MM.1S (cell line): ENCODE measurements at regions not wholly inside any gene's neighbourhood (a gene's known extent, or its start where the extent isn't known, plus 50 kb on each side); places are given as distances from the start of the nearest gene placed in this dataset.
A peak's percentile ranks its signal among the peaks of the same experiment; 100 is the strongest.

Experiments
- DNase-seq: peaks from one replicate; pipeline ENCODE4 v3.0.0-alpha.2; 2015
- H2AFZ ChIP-seq: fragments of 300-600 bp; sonication (generic); 2 replicates; pipeline ENCODE4 v1.6.0; 2016; ENCODE audit warnings: antibody characterized with exemption, low read length
- H3F3A ChIP-seq: fragments of 300-600 bp; sonication (generic); 2 replicates; pipeline ENCODE4 v1.6.1; 2016; ENCODE audit warnings: mild to moderate bottlenecking, antibody characterized with exemption, low read length, moderate library complexity, mixed read lengths; ENCODE audit not compliant: insufficient read depth
- H3K27ac ChIP-seq: fragments of 300-600 bp; sonication (generic); 2 replicates; pipeline ENCODE4 v1.5.1; 2016; ENCODE audit warnings: mild to moderate bottlenecking, low read length
- H3K27me3 ChIP-seq: fragments of 300-600 bp; sonication (generic); replicated peaks from 2 replicates; pipeline ENCODE4 v1.6.0; 2016; ENCODE audit warnings: low read length; ENCODE audit not compliant: insufficient read depth
- H3K36me3 ChIP-seq: fragments of 300-600 bp; sonication (generic); replicated peaks from 2 replicates; pipeline ENCODE4 v1.6.1; 2016; ENCODE audit warnings: mild to moderate bottlenecking, low read length, mixed read lengths; ENCODE audit not compliant: insufficient read depth
- H3K4me1 ChIP-seq: fragments of 300-600 bp; sonication (generic); 2 replicates; pipeline ENCODE4 v1.6.1; 2016; ENCODE audit warnings: low read length, mixed read lengths
- H3K4me2 ChIP-seq: fragments of 300-600 bp; sonication (generic); 2 replicates; pipeline ENCODE4 v1.6.0; 2016; ENCODE audit warnings: low read depth, low read length
- H3K4me3 ChIP-seq: fragments of 300-600 bp; sonication (generic); 2 replicates; pipeline ENCODE4 v1.5.1; 2016; ENCODE audit warnings: low read length, mixed read lengths
- H3K79me2 ChIP-seq: fragments of 300-600 bp; sonication (generic); 2 replicates; pipeline ENCODE4 v1.6.1; 2016; ENCODE audit warnings: mixed run types, low read length, mixed read lengths
- H3K9ac ChIP-seq: fragments of 300-600 bp; sonication (generic); 2 replicates; pipeline ENCODE4 v1.6.1; 2016; ENCODE audit warnings: low read length, mixed read lengths
- H3K9me2 ChIP-seq: fragments of 300-600 bp; sonication (generic); replicated peaks from 2 replicates; pipeline ENCODE4 v1.6.1; 2016; ENCODE audit warnings: mild to moderate bottlenecking, low read length, mixed read lengths; ENCODE audit not compliant: insufficient read depth
- H3K9me3 ChIP-seq: fragments of 300-600 bp; sonication (generic); replicated peaks from 2 replicates; pipeline ENCODE4 v1.6.1; 2016; ENCODE audit warnings: mild to moderate bottlenecking, low read length, mixed read lengths; ENCODE audit not compliant: insufficient read depth
- H4K20me1 ChIP-seq: fragments of 300-600 bp; sonication (generic); 2 replicates; pipeline ENCODE4 v1.6.1; 2016; ENCODE audit warnings: mild to moderate bottlenecking, low read length, moderate library complexity, mixed read lengths; ENCODE audit not compliant: insufficient read depth
- EZH2 ChIP-seq: fragments of 300-600 bp; sonication (generic); optimal IDR thresholded peaks from 2 replicates; pipeline ENCODE3; 2017; ENCODE audit warnings: low read depth, mild to moderate bottlenecking, antibody characterized with exemption, low read length, mixed read lengths
- EZH2phosphoT487 ChIP-seq: fragments of 300-600 bp; sonication (generic); IDR thresholded peaks from 2 replicates; pipeline ENCODE4 v1.6.1; 2018; ENCODE audit warnings: antibody characterized with exemption, low read length
- TF ChIP-seq, protein P1 (sequence below): fragments of 300-600 bp; sonication (generic); IDR thresholded peaks from 2 replicates; pipeline ENCODE4 v1.5.1; 2016; ENCODE audit warnings: antibody characterized with exemption, low read length, mixed read lengths

GRCh38 chr9:124135813-124136365 lies 121.9 kb upstream of the NEK6 start:
- Histone ChIP-seq H3K9me3 (no peaks in the 10 kb centered on the region), H3K4me3 (no peak overlapping the region), H3K9ac (no peak overlapping the region), H3K4me1 (peaks cover 23% of the 10 kb centered on the region), H4K20me1 (no peaks in the 10 kb centered on the region), H3K4me2 (no peak overlapping the region), H3K79me2 (no peaks in the 10 kb centered on the region), H3K36me3 (no peaks in the 10 kb centered on the region), H3K27ac (no peak overlapping the region), H3K9me2 (no peaks in the 10 kb centered on the region), H3F3A (peaks cover 7% of the 10 kb centered on the region), H2AFZ (no peak overlapping the region), H3K27me3 (no peaks in the 10 kb centered on the region)
- no peak for DNase-seq
- TF ChIP-seq EZH2 = no peak
- no peak for TF ChIP-seq EZH2phosphoT487
- TF ChIP-seq, protein P1, sequence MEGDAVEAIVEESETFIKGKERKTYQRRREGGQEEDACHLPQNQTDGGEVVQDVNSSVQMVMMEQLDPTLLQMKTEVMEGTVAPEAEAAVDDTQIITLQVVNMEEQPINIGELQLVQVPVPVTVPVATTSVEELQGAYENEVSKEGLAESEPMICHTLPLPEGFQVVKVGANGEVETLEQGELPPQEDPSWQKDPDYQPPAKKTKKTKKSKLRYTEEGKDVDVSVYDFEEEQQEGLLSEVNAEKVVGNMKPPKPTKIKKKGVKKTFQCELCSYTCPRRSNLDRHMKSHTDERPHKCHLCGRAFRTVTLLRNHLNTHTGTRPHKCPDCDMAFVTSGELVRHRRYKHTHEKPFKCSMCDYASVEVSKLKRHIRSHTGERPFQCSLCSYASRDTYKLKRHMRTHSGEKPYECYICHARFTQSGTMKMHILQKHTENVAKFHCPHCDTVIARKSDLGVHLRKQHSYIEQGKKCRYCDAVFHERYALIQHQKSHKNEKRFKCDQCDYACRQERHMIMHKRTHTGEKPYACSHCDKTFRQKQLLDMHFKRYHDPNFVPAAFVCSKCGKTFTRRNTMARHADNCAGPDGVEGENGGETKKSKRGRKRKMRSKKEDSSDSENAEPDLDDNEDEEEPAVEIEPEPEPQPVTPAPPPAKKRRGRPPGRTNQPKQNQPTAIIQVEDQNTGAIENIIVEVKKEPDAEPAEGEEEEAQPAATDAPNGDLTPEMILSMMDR = no peak

DNA sequence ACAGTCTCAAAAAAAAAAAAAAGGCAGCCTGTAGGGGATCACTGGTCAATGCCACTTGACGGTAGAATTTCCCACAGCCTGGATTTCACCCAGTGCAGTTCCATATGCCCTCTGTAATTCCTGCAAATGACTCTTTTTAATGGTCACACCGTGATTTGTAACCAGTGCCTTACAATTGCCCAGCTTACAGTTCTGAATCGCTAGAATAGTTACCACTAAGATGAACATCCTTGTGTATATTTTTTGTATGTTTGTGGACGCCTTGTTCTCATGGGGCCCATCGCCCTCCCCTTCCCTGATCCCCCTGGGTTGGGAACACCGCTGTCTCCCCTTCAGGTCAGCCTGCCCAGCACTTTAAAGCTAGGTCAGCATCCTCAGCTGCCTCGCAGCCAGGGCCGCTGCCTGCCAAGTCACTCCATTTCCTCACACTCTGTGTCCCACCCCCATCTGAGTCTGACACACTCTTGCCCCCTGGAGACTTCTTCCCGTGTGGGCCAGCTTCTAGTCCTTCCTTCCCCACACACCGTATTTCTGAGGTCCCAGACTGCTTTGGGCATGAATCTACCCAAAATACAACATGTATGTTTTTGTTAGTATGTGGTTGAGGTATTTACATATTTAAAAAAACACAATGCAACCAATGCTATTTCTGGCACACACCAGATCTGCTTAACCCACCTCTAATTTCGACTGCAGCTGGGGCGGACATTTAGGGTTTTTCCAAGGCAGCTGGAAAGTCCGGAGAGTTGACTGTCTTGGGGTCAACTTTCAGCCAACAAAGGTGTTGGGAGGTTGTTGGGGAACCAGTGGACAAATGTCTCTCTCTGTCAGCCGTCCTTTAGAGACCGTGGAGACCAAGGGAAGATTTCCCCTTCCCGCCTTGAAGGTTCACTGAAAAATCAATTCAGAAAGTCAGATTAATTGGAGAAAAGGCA lies 120.5 kb upstream of the NEK6 start:
- no peaks in the 10 kb centered on the region for H3K27me3 ChIP-seq
- H3K4me3 ChIP-seq = no peak overlapping the region
- peak overlapping the region; percentile 74 for H3K27ac ChIP-seq
- peak overlapping the region; percentile 56 for H3K4me2 ChIP-seq
- no peaks in the 10 kb centered on the region for H3K9me3 ChIP-seq
- H3K9ac ChIP-seq = peak overlapping the region; percentile 34; the same call in 1 of the 2 replicates
- peaks cover 7% of the 10 kb centered on the region for H3F3A ChIP-seq
- peak; percentile 77 for DNase-seq
- no peaks in the 10 kb centered on the region for H3K36me3 ChIP-seq
- H3K9me2 ChIP-seq = no peaks in the 10 kb centered on the region
- TF ChIP-seq EZH2phosphoT487 (no peak), EZH2 (no peak)
- TF ChIP-seq, protein P1 = no peak
- no peaks in the 10 kb centered on the region for H3K79me2 ChIP-seq
- H2AFZ ChIP-seq = peak overlapping the region; percentile 29
- peaks cover 23% of the 10 kb centered on the region for H3K4me1 ChIP-seq
- H4K20me1 ChIP-seq = no peaks in the 10 kb centered on the region

DNA sequence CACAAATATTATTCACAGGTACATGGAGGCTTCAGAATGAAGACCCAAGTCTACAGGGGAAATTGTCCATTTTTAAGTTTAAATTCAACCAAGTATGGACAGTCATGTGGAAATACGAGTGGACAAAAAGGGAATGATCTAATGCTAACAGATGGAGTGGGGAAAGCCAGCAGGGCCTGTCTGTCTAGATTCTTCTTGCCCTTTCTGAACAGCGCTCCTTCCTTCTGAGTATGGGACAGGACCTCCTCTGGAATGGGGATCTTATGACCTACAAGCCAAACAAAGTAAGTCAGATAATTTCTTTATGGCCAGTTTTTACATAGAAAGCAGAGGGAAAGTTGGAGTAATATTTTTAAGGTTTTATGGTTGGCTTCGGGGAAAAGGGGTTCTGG lies 119.8 kb upstream of the NEK6 start:
- Histone ChIP-seq H3K9me2 (no peaks in the 10 kb centered on the region), H3K4me1 (peaks cover 23% of the 10 kb centered on the region), H4K20me1 (no peaks in the 10 kb centered on the region), H3K9me3 (no peaks in the 10 kb centered on the region), H3K9ac (no peak overlapping the region; the same call in 1 of the 2 replicates), H3K27me3 (no peaks in the 10 kb centered on the region), H3F3A (peaks cover 7% of the 10 kb centered on the region), H3K4me2 (peak overlapping the region; percentile 56), H3K27ac (peak overlapping the region; percentile 74; the same call in 1 of the 2 replicates), H2AFZ (peak overlapping the region; percentile 29), H3K79me2 (no peaks in the 10 kb centered on the region), H3K36me3 (no peaks in the 10 kb centered on the region), H3K4me3 (no peak overlapping the region)
- DNase-seq = no peak
- TF ChIP-seq EZH2 = no peak
- TF ChIP-seq, protein P1 = no peak
- no peak for TF ChIP-seq EZH2phosphoT487
